ENCODE measurements at regions not wholly inside any gene's neighbourhood (a gene's known extent, or its start where the extent isn't known, plus 50 kb on each side); places are given as distances from the start of the nearest gene placed in this dataset.

DNA sequence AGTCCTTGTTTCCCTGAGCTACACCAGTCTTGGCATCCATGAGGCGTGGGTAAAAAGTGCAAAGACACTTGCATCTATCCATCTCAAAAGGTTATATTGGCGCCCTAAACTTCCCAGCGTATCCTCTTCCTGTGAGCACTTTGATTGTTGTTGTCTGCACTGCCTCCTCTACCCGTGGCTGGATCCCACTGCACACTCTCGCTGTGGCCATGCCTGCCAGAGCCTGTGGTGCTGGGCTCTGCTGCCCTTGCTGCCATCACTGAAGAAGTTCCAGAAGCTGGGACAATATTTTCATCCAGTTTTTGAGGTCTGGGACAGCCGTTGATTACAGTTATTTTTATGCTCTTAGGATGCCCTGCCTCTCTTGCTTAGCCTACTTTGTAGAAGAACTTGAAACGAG, 85.3 kb upstream of the PCGF5 start:
- Histone ChIP-seq H3K9me3 (no peaks in the 10 kb centered on the region), H3K4me1 (no peaks in the 10 kb centered on the region), H3K27me3 (no peaks in the 10 kb centered on the region), H3K36me3 (no peaks in the 10 kb centered on the region), H3K27ac (no peak overlapping the region), H3K4me3 (no peak overlapping the region)
- TF ChIP-seq POLR2AphosphoS5 (IDR thresholded peaks at IDR 0.05) (no peak), POLR2A (IDR thresholded peaks at IDR 0.05) (no peak), EP300 (IDR thresholded peaks at IDR 0.05) (no peak)
- TF ChIP-seq, protein P1, sequence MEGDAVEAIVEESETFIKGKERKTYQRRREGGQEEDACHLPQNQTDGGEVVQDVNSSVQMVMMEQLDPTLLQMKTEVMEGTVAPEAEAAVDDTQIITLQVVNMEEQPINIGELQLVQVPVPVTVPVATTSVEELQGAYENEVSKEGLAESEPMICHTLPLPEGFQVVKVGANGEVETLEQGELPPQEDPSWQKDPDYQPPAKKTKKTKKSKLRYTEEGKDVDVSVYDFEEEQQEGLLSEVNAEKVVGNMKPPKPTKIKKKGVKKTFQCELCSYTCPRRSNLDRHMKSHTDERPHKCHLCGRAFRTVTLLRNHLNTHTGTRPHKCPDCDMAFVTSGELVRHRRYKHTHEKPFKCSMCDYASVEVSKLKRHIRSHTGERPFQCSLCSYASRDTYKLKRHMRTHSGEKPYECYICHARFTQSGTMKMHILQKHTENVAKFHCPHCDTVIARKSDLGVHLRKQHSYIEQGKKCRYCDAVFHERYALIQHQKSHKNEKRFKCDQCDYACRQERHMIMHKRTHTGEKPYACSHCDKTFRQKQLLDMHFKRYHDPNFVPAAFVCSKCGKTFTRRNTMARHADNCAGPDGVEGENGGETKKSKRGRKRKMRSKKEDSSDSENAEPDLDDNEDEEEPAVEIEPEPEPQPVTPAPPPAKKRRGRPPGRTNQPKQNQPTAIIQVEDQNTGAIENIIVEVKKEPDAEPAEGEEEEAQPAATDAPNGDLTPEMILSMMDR (IDR thresholded peaks at IDR 0.05) = no peak
- WGBS, 2 donors = 70 to 78% methylated on average over 7 of the region's 7 CpGs
- intact Hi-C loops (cut with DNase I) = no loop called here
- no peak for DNase-seq

DNA sequence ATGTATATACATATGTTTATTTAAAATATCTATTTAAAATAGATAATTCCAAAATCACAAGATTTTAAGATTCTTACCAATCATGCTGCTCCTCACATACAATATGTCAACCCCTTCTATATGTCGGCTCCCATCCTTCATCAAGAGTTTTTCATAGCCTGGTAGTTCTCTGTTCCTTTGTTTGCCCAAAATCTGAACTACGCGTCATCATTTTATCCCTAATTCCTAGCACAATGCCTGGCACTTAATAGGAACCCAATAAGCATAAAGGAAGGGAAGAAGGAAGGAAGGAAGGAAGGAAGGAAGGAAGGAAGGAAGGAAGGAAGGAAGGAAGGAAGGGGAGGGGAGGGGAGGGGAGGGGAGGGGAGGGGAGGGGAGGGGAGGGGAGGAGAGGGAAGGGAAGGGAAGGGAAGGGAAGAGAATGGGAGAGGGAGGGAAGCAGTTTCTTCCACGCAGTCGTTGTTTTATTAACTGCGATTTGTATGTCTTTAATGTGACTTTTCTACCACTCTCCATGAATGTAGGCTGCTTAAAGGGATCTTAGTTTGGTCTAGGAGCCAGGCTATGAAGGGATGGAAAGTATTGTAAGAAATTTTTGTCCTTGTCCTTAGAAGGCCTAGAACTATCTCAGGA, 83.3 kb upstream of the PCGF5 start:
- intact Hi-C loops (cut with DNase I) = no loop called here

DNA sequence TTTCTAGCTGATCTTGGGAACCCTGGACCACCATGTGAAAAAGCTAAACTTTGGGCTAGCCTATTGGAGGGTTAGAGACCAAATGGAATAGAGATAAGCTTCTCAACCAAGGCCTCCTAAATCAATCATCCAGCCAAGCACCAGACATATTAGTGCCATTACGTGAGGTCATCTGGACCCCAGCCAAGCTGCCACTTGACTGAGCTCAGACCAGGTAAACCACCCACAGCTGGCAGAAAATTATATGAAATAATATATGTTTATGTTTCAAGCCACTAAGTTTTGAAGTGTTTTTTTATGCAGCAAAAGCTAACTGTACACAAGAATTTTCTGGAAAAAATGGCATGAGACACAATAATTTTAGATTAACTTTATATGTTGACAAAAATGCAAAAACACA, 82.6 kb upstream of the PCGF5 start:
- H3K9me3 ChIP-seq = no peaks in the 10 kb centered on the region
- intact Hi-C loops (cut with DNase I) = no loop called here
- TF ChIP-seq POLR2A (IDR thresholded peaks at IDR 0.05) (no peak), EP300 (IDR thresholded peaks at IDR 0.05) (no peak), POLR2AphosphoS5 (IDR thresholded peaks at IDR 0.05) (no peak)
- H3K27ac ChIP-seq = no peak overlapping the region
- H3K27me3 ChIP-seq = no peaks in the 10 kb centered on the region
- no peak overlapping the region for H3K4me3 ChIP-seq
- WGBS, 2 donors = 27 to 68% methylated on average over 1 of the region's 1 CpG
- no peaks in the 10 kb centered on the region for H3K36me3 ChIP-seq
- DNase-seq = no peak
- no peaks in the 10 kb centered on the region for H3K4me1 ChIP-seq

More for the DNA sequence above, 83.3 kb upstream of the PCGF5 start:
- no peak for DNase-seq
- Histone ChIP-seq H3K27me3 (no peaks in the 10 kb centered on the region), H3K9me3 (no peaks in the 10 kb centered on the region), H3K4me3 (no peak overlapping the region), H3K27ac (no peak overlapping the region), H3K4me1 (no peaks in the 10 kb centered on the region), H3K36me3 (no peaks in the 10 kb centered on the region)
- WGBS, 2 donors = 96 to 97% methylated on average over 6 of the region's 6 CpGs
- TF ChIP-seq EP300 (IDR thresholded peaks at IDR 0.05) (no peak), POLR2AphosphoS5 (IDR thresholded peaks at IDR 0.05) (no peak), POLR2A (IDR thresholded peaks at IDR 0.05) (no peak)
- TF ChIP-seq, protein P1 (IDR thresholded peaks at IDR 0.05) = no peak

DNA sequence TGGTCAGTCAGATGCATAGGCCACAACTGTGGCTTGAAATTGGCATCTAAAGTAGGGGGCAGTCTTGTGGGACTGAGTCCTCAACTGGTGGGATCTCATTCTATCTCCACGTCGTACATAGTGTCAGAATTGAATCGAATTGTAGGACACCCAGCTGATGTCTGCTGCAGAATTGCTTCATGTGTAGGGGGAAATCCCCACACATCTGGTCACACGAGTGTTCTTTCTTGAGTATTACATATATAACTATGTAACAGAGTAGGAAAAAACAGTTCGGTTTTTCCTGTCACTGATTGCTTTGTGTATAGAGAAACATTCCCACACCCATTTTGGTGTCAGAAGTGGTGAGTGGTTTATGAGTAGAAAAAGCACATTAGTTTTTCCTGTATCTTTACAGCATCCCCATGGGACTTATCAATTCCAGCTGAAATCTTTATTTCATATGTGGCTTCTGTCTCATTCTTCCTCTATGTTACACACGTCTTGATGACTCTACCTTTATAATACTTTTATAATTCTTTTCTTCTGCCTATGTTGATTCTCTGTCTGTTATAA, 79.4 kb upstream of the PCGF5 start:
- H3K9me3 ChIP-seq = no peaks in the 10 kb centered on the region
- TF ChIP-seq, protein P1 (IDR thresholded peaks at IDR 0.05) = no peak
- TF ChIP-seq EP300 (IDR thresholded peaks at IDR 0.05) (no peak), POLR2A (IDR thresholded peaks at IDR 0.05) (no peak), POLR2AphosphoS5 (IDR thresholded peaks at IDR 0.05) (no peak)
- no peak overlapping the region for H3K4me3 ChIP-seq
- H3K36me3 ChIP-seq = no peaks in the 10 kb centered on the region
- DNase-seq = no peak
- WGBS, 2 donors = 61% methylated on average over 6 of the region's 6 CpGs
- H3K4me1 ChIP-seq = no peaks in the 10 kb centered on the region
- H3K27ac ChIP-seq = no peak overlapping the region
- no peaks in the 10 kb centered on the region for H3K27me3 ChIP-seq
- intact Hi-C loops (cut with DNase I) = no loop called here

DNA sequence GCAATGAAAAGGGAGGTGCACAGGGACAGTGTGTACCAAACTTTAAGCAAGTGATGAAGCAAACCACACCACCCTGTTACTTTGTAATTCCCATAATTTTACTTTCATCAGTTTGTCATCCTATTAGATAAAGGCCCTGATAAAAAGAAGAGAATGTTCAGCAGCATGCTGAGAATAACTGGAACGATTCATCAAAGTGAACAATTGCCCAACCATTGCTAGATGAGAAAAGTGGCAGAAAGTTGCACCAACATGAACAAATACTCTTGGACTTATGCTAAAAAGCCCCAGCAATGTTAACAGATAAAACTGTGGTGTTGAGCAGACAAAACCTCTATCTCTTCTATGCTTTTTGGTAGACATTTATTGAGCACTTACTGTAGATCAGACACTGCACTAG, 75.5 kb upstream of the PCGF5 start:
- Histone ChIP-seq H3K4me1 (no peaks in the 10 kb centered on the region), H3K27me3 (no peaks in the 10 kb centered on the region), H3K36me3 (no peaks in the 10 kb centered on the region), H3K4me3 (no peak overlapping the region), H3K27ac (no peak overlapping the region), H3K9me3 (no peaks in the 10 kb centered on the region)
- intact Hi-C loops (cut with DNase I) = no loop called here
- 0 to 49% methylated on average over 1 of the region's 1 CpG for WGBS, 2 donors
- DNase-seq = no peak
- TF ChIP-seq POLR2A (IDR thresholded peaks at IDR 0.05) = no peak
- no peak for TF ChIP-seq POLR2AphosphoS5 (IDR thresholded peaks at IDR 0.05)
- TF ChIP-seq, protein P1 (IDR thresholded peaks at IDR 0.05) = no peak
- no peak for TF ChIP-seq EP300 (IDR thresholded peaks at IDR 0.05)

All from sigmoid colon (tissue), 6 donors.